Fibroblast of mammary gland (primary cell): ENCODE measurements at regions not wholly inside any gene's neighbourhood (a gene's known extent, or its start where the extent isn't known, plus 50 kb on each side); places are given as distances from the start of the nearest gene placed in this dataset.

Experiments
- DNase-seq: peaks from one replicate; pipeline ENCODE4 v3.0.0-alpha.2; 2010; ENCODE audit warnings: low read depth
- H3K4me3 ChIP-seq: 2 replicates; pipeline ENCODE4 v1.5.1; 2011; ENCODE audit warnings: low read depth, mild to moderate bottlenecking, low read length, moderate library complexity; ENCODE audit not compliant: control insufficient read depth
- TF ChIP-seq, protein P1 (sequence below): conservative IDR thresholded peaks from 2 replicates; pipeline ENCODE4 v1.5.1; 2011; ENCODE audit warnings: low read depth, low read length, inconsistent platforms; ENCODE audit not compliant: control insufficient read depth, insufficient read depth

DNA sequence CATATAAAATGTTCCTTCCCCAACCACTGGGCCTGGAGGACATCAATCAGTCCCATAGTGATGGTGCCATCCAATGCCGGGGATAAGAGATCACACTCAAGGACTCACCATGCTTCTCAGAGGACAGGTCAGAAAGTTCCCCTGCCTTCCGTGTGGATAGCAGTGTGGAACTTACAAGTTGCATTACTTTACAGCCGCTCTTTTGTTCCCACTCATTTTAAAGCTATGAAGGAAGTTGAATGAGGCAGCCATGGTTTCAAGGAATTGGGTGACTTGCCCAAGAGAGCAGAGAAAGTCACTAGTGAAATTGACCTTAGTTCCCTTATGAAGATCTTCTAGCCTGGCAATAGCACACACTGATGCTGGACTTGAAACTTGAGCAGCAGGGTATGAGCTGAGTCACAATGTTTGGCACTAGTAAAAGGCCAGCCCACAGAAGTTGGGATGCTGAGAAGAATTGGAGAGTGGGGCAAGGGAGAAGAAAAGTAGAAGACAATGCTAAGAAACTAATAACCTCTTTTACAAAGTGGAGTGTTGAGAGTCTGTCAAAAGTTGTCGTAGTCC is 78.7 kb downstream of the CXCL12 start:
- peak; percentile 82 for DNase-seq
- TF ChIP-seq, protein P1, sequence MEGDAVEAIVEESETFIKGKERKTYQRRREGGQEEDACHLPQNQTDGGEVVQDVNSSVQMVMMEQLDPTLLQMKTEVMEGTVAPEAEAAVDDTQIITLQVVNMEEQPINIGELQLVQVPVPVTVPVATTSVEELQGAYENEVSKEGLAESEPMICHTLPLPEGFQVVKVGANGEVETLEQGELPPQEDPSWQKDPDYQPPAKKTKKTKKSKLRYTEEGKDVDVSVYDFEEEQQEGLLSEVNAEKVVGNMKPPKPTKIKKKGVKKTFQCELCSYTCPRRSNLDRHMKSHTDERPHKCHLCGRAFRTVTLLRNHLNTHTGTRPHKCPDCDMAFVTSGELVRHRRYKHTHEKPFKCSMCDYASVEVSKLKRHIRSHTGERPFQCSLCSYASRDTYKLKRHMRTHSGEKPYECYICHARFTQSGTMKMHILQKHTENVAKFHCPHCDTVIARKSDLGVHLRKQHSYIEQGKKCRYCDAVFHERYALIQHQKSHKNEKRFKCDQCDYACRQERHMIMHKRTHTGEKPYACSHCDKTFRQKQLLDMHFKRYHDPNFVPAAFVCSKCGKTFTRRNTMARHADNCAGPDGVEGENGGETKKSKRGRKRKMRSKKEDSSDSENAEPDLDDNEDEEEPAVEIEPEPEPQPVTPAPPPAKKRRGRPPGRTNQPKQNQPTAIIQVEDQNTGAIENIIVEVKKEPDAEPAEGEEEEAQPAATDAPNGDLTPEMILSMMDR, result no peak
- no peak overlapping the region for H3K4me3 ChIP-seq

DNA sequence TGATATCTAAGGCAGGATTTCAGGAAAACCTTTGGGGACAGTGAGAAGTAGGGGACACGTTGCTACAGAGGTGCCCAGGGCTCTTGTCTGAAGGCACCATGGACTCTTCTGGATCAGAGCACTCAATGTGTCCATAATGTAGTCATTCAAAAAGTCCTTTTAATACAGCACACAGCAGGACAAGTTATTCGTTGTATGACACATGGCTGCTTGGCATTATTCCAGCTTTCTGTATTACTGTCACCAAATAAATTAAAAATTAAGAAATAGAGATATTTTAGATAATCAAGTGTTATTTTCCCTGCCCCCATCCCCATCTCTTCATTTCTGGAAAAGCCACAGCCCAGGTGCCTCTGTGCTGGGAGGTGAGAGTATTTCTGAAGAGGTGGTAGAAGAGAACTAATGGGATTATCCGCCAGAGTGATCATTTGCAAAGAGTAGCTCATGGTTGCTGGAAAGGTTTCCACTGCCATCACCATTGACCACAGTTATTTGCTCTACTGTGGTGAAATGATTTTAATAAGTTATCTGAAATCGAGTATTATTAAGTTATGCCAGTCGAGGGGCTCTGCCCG is 83.0 kb downstream of the CXCL12 start:
- peak; percentile 36 for DNase-seq
- no peak overlapping the region for H3K4me3 ChIP-seq
- TF ChIP-seq, protein P1, result no peak

DNA sequence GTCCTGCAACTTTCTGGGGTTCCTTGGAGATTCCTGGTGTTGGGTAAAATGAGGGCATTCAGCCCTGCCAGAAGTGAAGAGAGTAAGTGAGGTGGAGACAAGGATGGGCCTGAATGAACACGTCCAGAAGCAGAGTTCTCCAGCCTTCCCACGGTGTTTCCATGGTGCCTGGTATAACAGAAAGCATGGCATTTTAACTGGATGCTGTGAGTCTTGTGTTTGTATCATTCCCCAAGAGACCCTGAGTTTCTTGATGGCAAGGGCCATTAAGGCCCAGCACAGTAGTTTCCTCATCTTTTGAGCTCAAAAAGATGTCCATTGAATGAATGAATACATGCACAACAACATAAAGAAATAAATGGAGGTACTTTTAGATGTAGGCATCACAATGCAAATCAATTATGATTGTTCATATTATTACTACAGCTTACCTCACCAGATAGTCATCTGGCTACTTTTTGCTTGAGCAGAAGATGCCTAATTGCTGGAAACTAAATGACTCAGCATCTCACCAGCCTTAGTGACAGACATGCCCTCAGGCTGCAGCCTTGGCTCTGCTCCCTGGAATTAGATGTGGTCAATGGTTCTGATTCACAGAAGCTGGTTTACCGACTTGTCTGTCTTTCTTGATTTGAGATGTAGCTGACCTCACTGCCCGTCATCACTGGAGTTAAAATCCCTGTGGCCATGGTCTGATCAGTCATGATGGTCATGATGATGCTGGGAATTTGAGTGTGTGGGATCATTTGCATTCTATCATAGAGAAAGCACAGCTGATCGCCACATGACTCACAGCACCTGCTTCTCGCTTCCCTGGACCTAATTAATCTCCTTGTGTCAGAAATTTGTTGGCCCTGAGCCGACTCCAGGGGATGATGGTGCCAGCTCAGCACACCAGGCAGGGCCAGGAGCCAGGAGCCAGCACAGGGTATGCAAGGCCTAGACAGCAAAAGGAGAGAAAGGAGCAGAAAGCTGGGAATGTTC is 83.9 kb downstream of the CXCL12 start:
- peak; percentile 100 for DNase-seq
- TF ChIP-seq, protein P1, result no peak
- H3K4me3 ChIP-seq, result no peak overlapping the region

- TF ChIP-seq, protein P1, result no peak
- DNase-seq, result no peak
- no peak overlapping the region for H3K4me3 ChIP-seq
Observed at GRCh38 chr10:44298713-44299112, 86.2 kb downstream of the CXCL12 start.

DNA sequence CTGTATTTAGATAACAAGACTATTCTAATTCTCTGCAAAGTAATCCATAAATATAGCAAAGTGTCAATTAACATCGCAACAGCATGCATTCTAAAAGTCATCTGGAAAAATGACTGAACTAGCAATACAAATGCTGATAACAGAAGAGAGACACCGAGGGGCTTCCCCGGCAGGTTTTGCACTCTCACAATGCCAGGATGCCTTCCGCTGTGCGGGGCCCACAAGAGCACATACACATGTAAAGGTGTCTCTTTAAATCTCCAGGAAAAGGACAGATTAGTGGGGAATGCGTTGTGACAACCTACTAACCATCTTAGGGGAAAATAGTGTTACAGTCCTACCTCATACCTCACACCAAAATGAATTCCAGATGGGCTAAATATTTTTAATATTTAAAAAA is 86.9 kb downstream of the CXCL12 start:
- no peak for DNase-seq

DNA sequence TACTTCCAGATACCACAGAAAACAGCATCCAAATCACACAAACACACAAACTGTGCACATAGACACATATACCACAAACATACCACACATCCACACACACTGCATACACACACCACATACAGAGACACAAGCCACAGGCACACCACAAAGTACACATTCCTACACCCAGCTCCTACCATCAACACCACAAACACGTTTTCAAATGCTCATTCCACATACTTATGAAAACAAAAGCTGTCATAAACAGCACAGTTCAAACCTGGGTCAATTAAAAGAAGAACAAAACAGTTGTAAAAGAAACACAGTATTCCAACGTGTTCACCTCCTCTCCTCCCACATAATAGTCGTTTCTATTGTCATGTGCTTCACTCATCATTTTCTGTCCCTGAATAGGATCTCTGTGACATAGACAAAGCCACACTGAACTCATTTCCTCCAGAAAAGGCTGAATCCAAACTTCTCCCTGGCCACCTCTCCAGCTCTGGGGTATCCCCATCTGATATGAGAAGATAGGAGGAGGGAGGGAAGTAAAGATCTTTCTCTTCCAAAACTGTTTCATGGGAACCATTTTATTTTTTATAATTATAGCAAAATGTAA is 89.2 kb downstream of the CXCL12 start:
- H3K4me3 ChIP-seq, result no peak overlapping the region
- TF ChIP-seq, protein P1, result no peak
- DNase-seq, result peak; percentile 51

More for the DNA sequence above, 86.9 kb downstream of the CXCL12 start:
- H3K4me3 ChIP-seq, result no peak overlapping the region
- TF ChIP-seq, protein P1, result no peak
